AG04449 (cell line): ENCODE measurements at regions not wholly inside any gene's neighbourhood (a gene's known extent, or its start where the extent isn't known, plus 50 kb on each side); places are given as distances from the start of the nearest gene placed in this dataset.

Experiments
- CTCF ChIA-PET: fragments of 350-600 bp; formaldehyde crosslinking; extraction: SDS; loops from one replicate; lab custom pipeline; 2021; ENCODE audit warnings: antibody characterized with exemption; lab: Yijun Ruan, JAX
- POLR2A ChIA-PET: fragments of 400-600, 350-600 bp; formaldehyde crosslinking; extraction: SDS; loops from one replicate; lab custom pipeline; 2020; ENCODE audit warnings: antibody characterized with exemption, inconsistent platforms; lab: Yijun Ruan, JAX
- DNase-seq: peaks from one replicate; pipeline ENCODE4 v3.0.0-alpha.2; 2010; ENCODE audit warnings: low read depth, low spot score
- H3K4me3 ChIP-seq: 2 replicates; pipeline ENCODE4 v1.5.1; 2011; ENCODE audit warnings: low read depth, mild to moderate bottlenecking, control low read depth, low read length
- CTCF ChIP-seq: IDR thresholded peaks from one replicate; pipeline ENCODE4 v1.5.1; 2011; ENCODE audit warnings: mild to moderate bottlenecking, moderate library complexity, low read length, control low read depth, inconsistent platforms; ENCODE audit not compliant: insufficient read depth; ENCODE audit errors: missing control alignments

GRCh38 chr2:67312871-67313270 lies 84.3 kb upstream of the ETAA1 start:
- H3K4me3 ChIP-seq = no peak overlapping the region
- TF ChIP-seq CTCF = no peak
- ChIA-PET POLR2A (no interaction called here), CTCF (no interaction called here)
- DNase-seq = no peak

DNA sequence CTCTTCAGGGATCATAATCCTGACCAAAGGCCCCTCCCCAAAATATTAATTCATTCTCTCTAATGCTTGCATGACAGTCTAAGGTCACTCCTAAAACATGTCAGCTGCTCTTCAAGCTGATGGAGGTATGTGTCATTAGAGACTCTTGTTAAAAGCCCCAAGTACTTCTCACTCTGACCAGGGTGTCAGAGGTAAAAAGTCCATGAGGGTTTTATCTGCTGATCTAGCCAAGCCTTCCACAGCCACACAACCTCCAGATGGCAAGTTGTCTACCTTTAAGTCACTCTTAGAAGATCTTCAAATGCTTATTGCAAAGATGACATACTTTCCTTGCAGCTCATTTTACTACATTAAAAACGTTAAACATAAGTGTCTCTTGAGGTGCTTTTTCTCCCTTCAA lies 83.6 kb upstream of the ETAA1 start:
- ChIA-PET CTCF (interaction anchor here (1.7 kb wide), 1 partner anchor 884 kb away, joined by 3 read pairs; no protein-coding TSS in a partner anchor), POLR2A (no interaction called here)
- no peak overlapping the region for H3K4me3 ChIP-seq
- no peak for TF ChIP-seq CTCF
- no peak for DNase-seq

- no peak for TF ChIP-seq CTCF
- CTCF ChIA-PET = interaction anchor here (1.0 to 1.2 kb wide), 3 partner anchors 20 to 889 kb away, joined by 3 to 4 read pairs (median 3); no protein-coding TSS in a partner anchor
- POLR2A ChIA-PET = no interaction called here
- H3K4me3 ChIP-seq = no peak overlapping the region
- DNase-seq = no peak
These were observed 79.1 kb upstream of the ETAA1 start for GRCh38 chr2:67318031-67318430.

DNA sequence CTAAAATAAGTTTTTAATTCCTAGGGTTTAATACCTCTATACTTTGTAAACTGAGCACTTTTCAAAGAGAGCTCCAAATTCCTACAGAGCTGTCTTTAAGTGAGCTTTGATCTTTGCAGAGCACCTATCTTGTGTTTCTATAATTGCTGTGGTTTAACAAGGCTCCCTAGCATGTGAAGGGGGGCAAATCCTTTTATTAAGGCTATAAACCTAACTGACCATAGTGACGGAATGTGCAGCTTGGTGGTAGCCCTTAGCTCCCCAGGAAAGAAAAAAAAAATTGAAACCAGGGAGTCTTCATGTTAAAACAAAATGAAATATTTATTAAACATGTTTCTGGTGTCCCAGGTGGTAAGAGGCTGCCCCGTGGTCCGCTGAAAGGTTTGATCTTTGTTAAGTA lies 78.6 kb upstream of the ETAA1 start:
- no peak overlapping the region for H3K4me3 ChIP-seq
- POLR2A ChIA-PET = no interaction called here
- no peak for DNase-seq
- no peak for TF ChIP-seq CTCF
- CTCF ChIA-PET = interaction anchor here (1.0 to 1.2 kb wide), 3 partner anchors 21 to 889 kb away, joined by 3 to 4 read pairs (median 3); no protein-coding TSS in a partner anchor

DNA sequence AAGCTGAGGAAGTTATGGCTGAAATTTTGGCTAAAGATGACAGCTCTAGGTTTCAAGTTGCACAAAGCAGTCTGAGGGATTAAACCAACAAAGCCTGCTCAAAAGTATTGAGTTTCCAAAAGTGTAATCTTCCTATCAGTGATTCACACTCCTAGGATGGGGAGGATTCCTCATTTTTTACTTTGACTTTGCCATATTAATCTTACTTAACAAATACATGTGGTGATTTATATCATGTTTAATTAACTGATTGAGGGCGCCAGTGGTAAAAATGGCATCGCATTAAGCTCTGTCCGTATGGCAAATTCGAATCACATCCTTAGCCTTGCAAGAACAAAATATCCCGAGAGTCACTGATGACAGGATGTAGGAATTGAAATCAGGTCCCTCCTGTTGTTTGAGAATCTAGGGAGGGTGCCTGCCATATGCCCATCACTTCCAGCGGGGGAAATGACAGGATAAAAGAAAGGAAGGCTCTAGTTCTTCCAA lies 78.1 kb upstream of the ETAA1 start:
- ChIA-PET CTCF (interaction anchor here (1.0 kb wide), 2 partner anchors 21 to 158 kb away, joined by 3 to 4 read pairs; no protein-coding TSS in a partner anchor), POLR2A (no interaction called here)
- no peak for DNase-seq
- H3K4me3 ChIP-seq = no peak overlapping the region
- TF ChIP-seq CTCF = no peak

DNA sequence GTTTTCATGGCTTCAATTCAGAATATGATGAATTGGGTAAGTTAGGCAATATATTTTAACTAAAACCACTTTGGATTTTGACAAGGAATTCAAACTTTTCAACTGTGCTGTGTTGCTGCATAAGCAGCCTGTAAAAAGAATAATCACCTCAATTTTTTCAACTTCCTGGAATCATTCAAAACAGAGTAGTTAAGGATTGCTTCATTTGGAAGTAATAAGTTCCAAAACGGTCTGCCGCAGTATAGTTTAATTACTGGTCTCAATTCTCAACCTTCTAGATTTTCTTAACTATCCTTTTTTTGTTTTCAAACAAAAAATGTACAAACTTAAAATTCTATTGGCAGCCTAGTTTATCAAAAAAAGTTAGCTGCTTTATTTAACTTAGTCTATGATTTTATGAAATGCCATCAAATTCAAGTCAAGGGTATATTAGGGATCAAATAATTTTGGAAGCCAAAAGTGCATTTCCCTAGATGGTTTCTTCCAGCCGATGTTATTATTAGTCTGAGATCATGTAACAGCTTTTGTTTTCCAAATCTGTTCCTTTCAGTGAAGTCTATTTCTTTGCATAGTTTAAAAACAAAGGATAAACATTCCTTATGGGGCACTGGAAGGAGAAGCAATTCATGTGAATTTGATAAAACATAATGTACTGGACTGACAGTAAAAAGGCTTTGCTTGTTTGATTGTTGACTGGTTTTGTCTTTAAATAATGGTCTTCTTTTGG lies 76.1 kb upstream of the ETAA1 start:
- CTCF ChIA-PET = interaction anchor here (1.2 to 2.0 kb wide), 3 partner anchors 100 to 892 kb away, joined by 3 to 5 read pairs (median 4); no protein-coding TSS in a partner anchor
- POLR2A ChIA-PET = no interaction called here
- no peak for DNase-seq
- no peak for TF ChIP-seq CTCF
- H3K4me3 ChIP-seq = no peak overlapping the region
